IMR-90 (cell line): ENCODE measurements at regions not wholly inside any gene's neighbourhood (a gene's known extent, or its start where the extent isn't known, plus 50 kb on each side); places are given as distances from the start of the nearest gene placed in this dataset.
A peak's percentile ranks its signal among the peaks of the same experiment; 100 is the strongest.

Experiments
- ATAC-seq: fragments of 200-7000 bp; cut with Tn5 transposase; 2 replicates; pipeline ENCODE4 v1.9.1; 2020; ENCODE audit warnings: low read depth, mild to moderate bottlenecking, moderate library complexity
- BruUV-seq: library from RNA; stranded (reverse); fragments of 400-500 nt; replicated peaks from 2 replicates; lab custom pipeline; 2021; lab: Mats Ljungman, UMichigan
- CTCF ChIA-PET: fragments of 300-600 bp; formaldehyde crosslinking; extraction: SDS; loops from one replicate; lab custom pipeline; 2021; ENCODE audit warnings: antibody characterized with exemption; lab: Yijun Ruan, JAX
- POLR2A ChIA-PET: fragments of 300-600 bp; sonication (Branson Sonifier 250); formaldehyde crosslinking; loops from one replicate; lab custom pipeline; 2022; ENCODE audit warnings: antibody characterized with exemption; ENCODE audit not compliant: unreplicated experiment; lab: Charles Lee
- DNase-seq: peaks from one replicate; pipeline ENCODE4 v3.0.0; 2013
- H2AFZ ChIP-seq: replicated peaks from 2 replicates; pipeline ENCODE3; 2013; ENCODE audit warnings: low read length, mild to moderate bottlenecking; ENCODE audit not compliant: poor library complexity
- H2AK5ac ChIP-seq: 2 replicates; pipeline ENCODE4 v1.6.1; 2013; ENCODE audit warnings: low read depth, low read length, inconsistent platforms
- H2AK9ac ChIP-seq: replicated peaks from 2 replicates; pipeline ENCODE3; 2013; ENCODE audit warnings: mild to moderate bottlenecking, low read depth, low read length, moderate library complexity; ENCODE audit not compliant: poor library complexity
- H2BK120ac ChIP-seq: 2 replicates; pipeline ENCODE4 v1.6.1; 2013; ENCODE audit warnings: low read depth, low read length, inconsistent platforms
- H2BK15ac ChIP-seq: 3 replicates; pipeline ENCODE4 v1.6.1; 2013; ENCODE audit warnings: low read depth, low read length, inconsistent platforms
- H2BK20ac ChIP-seq: 2 replicates; pipeline ENCODE4 v1.6.1; 2013; ENCODE audit warnings: low read depth, mild to moderate bottlenecking, inconsistent platforms, low read length, moderate library complexity
- H2BK5ac ChIP-seq: 2 replicates; pipeline ENCODE4 v1.6.1; 2013; ENCODE audit warnings: mild to moderate bottlenecking, low read depth, low read length, inconsistent platforms; ENCODE audit not compliant: poor library complexity, severe bottlenecking
- H3K14ac ChIP-seq: replicated peaks from 2 replicates; pipeline ENCODE4 v1.6.1; 2013; ENCODE audit warnings: low read depth, low read length, inconsistent platforms
- H3K18ac ChIP-seq: 2 replicates; pipeline ENCODE4 v1.6.1; 2013; ENCODE audit warnings: low read depth, low read length, control low read depth
- H3K23ac ChIP-seq: 2 replicates; pipeline ENCODE4 v1.6.1; 2013; ENCODE audit warnings: low read depth, low read length, inconsistent platforms
- H3K27ac ChIP-seq: 2 replicates; pipeline ENCODE4 v1.5.1; 2013; ENCODE audit warnings: mild to moderate bottlenecking, control low read depth, low read length; ENCODE audit not compliant: insufficient read depth
- H3K27me3 ChIP-seq: 2 replicates; pipeline ENCODE4 v1.6.1; 2013; ENCODE audit warnings: low read length; ENCODE audit not compliant: control insufficient read depth, insufficient read depth
- H3K36me3 ChIP-seq: 2 replicates; pipeline ENCODE4 v1.6.1; 2013; ENCODE audit warnings: low read length, mixed read lengths; ENCODE audit not compliant: control insufficient read depth, insufficient read depth
- H3K4ac ChIP-seq: 2 replicates; pipeline ENCODE4 v1.6.1; 2013; ENCODE audit warnings: low read depth, low read length, inconsistent platforms
- H3K4me1 ChIP-seq: 2 replicates; pipeline ENCODE4 v1.6.1; 2013; ENCODE audit warnings: low read length, mixed read lengths; ENCODE audit not compliant: control insufficient read depth, insufficient read depth
- H3K4me2 ChIP-seq: 2 replicates; pipeline ENCODE4 v1.6.1; 2013; ENCODE audit warnings: low read depth, mild to moderate bottlenecking, control low read depth, low read length, moderate library complexity
- H3K4me3 ChIP-seq: 2 replicates; pipeline ENCODE4 v1.5.1; 2013; ENCODE audit warnings: low read depth, mild to moderate bottlenecking, control low read depth, low read length, moderate library complexity; ENCODE audit not compliant: insufficient read depth
- H3K56ac ChIP-seq: 2 replicates; pipeline ENCODE4 v1.6.1; 2013; ENCODE audit warnings: low read length, inconsistent platforms; ENCODE audit not compliant: insufficient read depth; ENCODE audit errors: extremely low read depth
- H3K79me1 ChIP-seq, 2 experiments: 2 replicates each; pipeline ENCODE4 v1.6.1; 2013; ENCODE audit warnings: low read length in 2 of 2, inconsistent platforms in 1 of 2, low read depth in 1 of 2
- H3K9ac ChIP-seq: 2 replicates; pipeline ENCODE4 v1.6.1; 2013; ENCODE audit warnings: low read depth, low read length, control low read depth
- H3K9me1 ChIP-seq: 2 replicates; pipeline ENCODE4 v1.6.1; 2013; ENCODE audit warnings: low read length, inconsistent platforms; ENCODE audit not compliant: insufficient read depth
- H3K9me3 ChIP-seq: 2 replicates; pipeline ENCODE4 v1.6.1; 2013; ENCODE audit warnings: low read length; ENCODE audit not compliant: control insufficient read depth, insufficient read depth
- H4K20me1 ChIP-seq: 2 replicates; pipeline ENCODE4 v1.6.1; 2013; ENCODE audit warnings: low read length, inconsistent platforms; ENCODE audit not compliant: insufficient read depth
- H4K5ac ChIP-seq: 2 replicates; pipeline ENCODE4 v1.6.1; 2013; ENCODE audit warnings: mild to moderate bottlenecking, low read depth, low read length, control low read depth
- H4K8ac ChIP-seq, 2 experiments: 2 replicates each; pipeline ENCODE4 v1.6.1; 2013; ENCODE audit warnings: low read depth in 2 of 2, low read length in 2 of 2, control low read depth in 1 of 2, inconsistent platforms in 1 of 2
- H4K91ac ChIP-seq: 2 replicates; pipeline ENCODE4 v1.6.1; 2013; ENCODE audit warnings: low read depth, low read length, inconsistent platforms; ENCODE audit not compliant: insufficient read depth
- BHLHE40 ChIP-seq: fragments of 150-350 bp; IDR thresholded peaks from 2 replicates; pipeline ENCODE4 v1.6.1; 2016; ENCODE audit warnings: mild to moderate bottlenecking, low read depth, low read length
- CEBPB ChIP-seq: IDR thresholded peaks from 2 replicates; pipeline ENCODE4 v1.6.1; 2012; ENCODE audit warnings: low read depth, low read length, improper control_type of control experiment
- CTCF ChIP-seq: conservative IDR thresholded peaks from 2 replicates; pipeline ENCODE4 v1.5.1; 2012; ENCODE audit warnings: mild to moderate bottlenecking, low read depth, low read length, improper control_type of control experiment
- FOS ChIP-seq: fragments of 150-350 bp; IDR thresholded peaks from 2 replicates; pipeline ENCODE4 v1.6.1; 2016; ENCODE audit warnings: low read depth, low read length
- MAFK ChIP-seq: IDR thresholded peaks from 2 replicates; pipeline ENCODE4 v1.6.1; 2012; ENCODE audit warnings: low read depth, low read length, improper control_type of control experiment
- MAZ ChIP-seq: IDR thresholded peaks from 2 replicates; pipeline ENCODE4 v1.6.1; 2012; ENCODE audit warnings: low read depth, mild to moderate bottlenecking, low read length, improper control_type of control experiment, moderate library complexity, borderline replicate concordance
- MXI1 ChIP-seq: IDR thresholded peaks from 2 replicates; pipeline ENCODE4 v1.6.1; 2012; ENCODE audit warnings: low read depth, mild to moderate bottlenecking, low read length, moderate library complexity, borderline replicate concordance
- NFE2L2 ChIP-seq: fragments of 150-350 bp; IDR thresholded peaks from 2 replicates; pipeline ENCODE4 v1.6.1; 2016; ENCODE audit warnings: low read depth, mild to moderate bottlenecking, low read length
- POLR2A ChIP-seq: IDR thresholded peaks from 2 replicates; pipeline ENCODE4 v1.6.1; 2012; ENCODE audit warnings: mild to moderate bottlenecking, low read depth, low read length
- RAD21 ChIP-seq: IDR thresholded peaks from 2 replicates; pipeline ENCODE4 v1.6.1; 2012; ENCODE audit warnings: low read length, improper control_type of control experiment
- RCOR1 ChIP-seq: IDR thresholded peaks from 2 replicates; pipeline ENCODE4 v1.6.1; 2012; ENCODE audit warnings: mild to moderate bottlenecking, low read length, improper control_type of control experiment; ENCODE audit not compliant: insufficient replicate concordance
- RFX5 ChIP-seq: IDR thresholded peaks from 2 replicates; pipeline ENCODE4 v1.8.0; 2012; ENCODE audit warnings: low read depth, mild to moderate bottlenecking, low read length, moderate library complexity
- SMC3 ChIP-seq: fragments of 150-350 bp; IDR thresholded peaks from 2 replicates; pipeline ENCODE4 v1.6.1; 2016; ENCODE audit warnings: low read depth, mild to moderate bottlenecking, antibody characterized with exemption, low read length, moderate library complexity
- dilution Hi-C: fragments of 300-500 bp; cut with HindIII; formaldehyde crosslinking; loops from one replicate; pipeline ENCODE4 v1.14.3; 2018; ENCODE audit warnings: low sequenced_read_pairs; ENCODE audit not compliant: unreplicated experiment
- in situ Hi-C: fragments of 300-500 bp; cut with MboI; formaldehyde crosslinking; loops from 3 replicates; pipeline ENCODE4 v1.14.3; 2019; ENCODE audit warnings: low sequenced_read_pairs, inconsistent platforms, mixed read lengths
- intact Hi-C: fragments of 100-400 bp; cut with micrococcal nuclease; formaldehyde crosslinking; loops from 2 replicates; pipeline ENCODE4 v1.10.0; 2022
- TF ChIP-seq, protein P1 (sequence below): fragments of 150-350 bp; IDR thresholded peaks from 2 replicates; pipeline ENCODE4 v1.6.1; 2016; ENCODE audit warnings: low read depth, mild to moderate bottlenecking, low read length, moderate library complexity, borderline replicate concordance
- TF ChIP-seq, protein P2 (sequence below): fragments of 150-350 bp; IDR thresholded peaks from 2 replicates; pipeline ENCODE4 v1.6.1; 2017; ENCODE audit warnings: mild to moderate bottlenecking, antibody characterized with exemption, low read length, low read depth

- BruUV-seq, result no TSS peak
- no peak overlapping the region for H2BK120ac ChIP-seq
- no peaks in the 10 kb centered on the region for H3K79me1 ChIP-seq
- CTCF ChIA-PET, result interaction anchor here (1.0 kb wide), 1 partner anchor 390 kb away, joined by 3 read pairs; no protein-coding TSS in a partner anchor
- H3K9me1 ChIP-seq, result no peaks in the 10 kb centered on the region
- H3K4me3 ChIP-seq, result no peak overlapping the region
- H3K4ac ChIP-seq, result no peak overlapping the region
- in situ Hi-C loops, result no loop called here
- ATAC-seq (peak; percentile 92), DNase-seq (peak; percentile 73)
- no peak overlapping the region for H3K27ac ChIP-seq
- no peak overlapping the region for H2AFZ ChIP-seq
- no peak overlapping the region for H4K5ac ChIP-seq
- H3K36me3 ChIP-seq, result no peaks in the 10 kb centered on the region
- H3K4me2 ChIP-seq, result no peak overlapping the region; the same call in 1 of the 2 replicates
- no peak overlapping the region for H3K14ac ChIP-seq
- no peak overlapping the region for H2BK15ac ChIP-seq
- no peak overlapping the region for H3K23ac ChIP-seq
- intact Hi-C loops, result no loop called here
- peaks cover 5% of the 10 kb centered on the region for H3K9me3 ChIP-seq
- no peak overlapping the region for H4K91ac ChIP-seq
- H3K9ac ChIP-seq, result no peak overlapping the region
- POLR2A ChIA-PET, result no interaction called here
- H2AK9ac ChIP-seq, result no peak overlapping the region
- no peak overlapping the region for H3K56ac ChIP-seq
- peaks cover under 1% of the 10 kb centered on the region; the same call in 1 of the 2 replicates for H3K4me1 ChIP-seq
- H4K20me1 ChIP-seq, result no peaks in the 10 kb centered on the region
- H2BK5ac ChIP-seq, result peak overlapping the region; percentile 84
- no peak overlapping the region for H2AK5ac ChIP-seq
- no peak overlapping the region for H4K8ac ChIP-seq
- TF ChIP-seq MAZ, result no peak
- TF ChIP-seq RCOR1, result no peak
- TF ChIP-seq, protein P1, sequence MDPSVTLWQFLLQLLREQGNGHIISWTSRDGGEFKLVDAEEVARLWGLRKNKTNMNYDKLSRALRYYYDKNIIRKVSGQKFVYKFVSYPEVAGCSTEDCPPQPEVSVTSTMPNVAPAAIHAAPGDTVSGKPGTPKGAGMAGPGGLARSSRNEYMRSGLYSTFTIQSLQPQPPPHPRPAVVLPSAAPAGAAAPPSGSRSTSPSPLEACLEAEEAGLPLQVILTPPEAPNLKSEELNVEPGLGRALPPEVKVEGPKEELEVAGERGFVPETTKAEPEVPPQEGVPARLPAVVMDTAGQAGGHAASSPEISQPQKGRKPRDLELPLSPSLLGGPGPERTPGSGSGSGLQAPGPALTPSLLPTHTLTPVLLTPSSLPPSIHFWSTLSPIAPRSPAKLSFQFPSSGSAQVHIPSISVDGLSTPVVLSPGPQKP, result no peak
- no peak for TF ChIP-seq CTCF
- TF ChIP-seq, protein P2, sequence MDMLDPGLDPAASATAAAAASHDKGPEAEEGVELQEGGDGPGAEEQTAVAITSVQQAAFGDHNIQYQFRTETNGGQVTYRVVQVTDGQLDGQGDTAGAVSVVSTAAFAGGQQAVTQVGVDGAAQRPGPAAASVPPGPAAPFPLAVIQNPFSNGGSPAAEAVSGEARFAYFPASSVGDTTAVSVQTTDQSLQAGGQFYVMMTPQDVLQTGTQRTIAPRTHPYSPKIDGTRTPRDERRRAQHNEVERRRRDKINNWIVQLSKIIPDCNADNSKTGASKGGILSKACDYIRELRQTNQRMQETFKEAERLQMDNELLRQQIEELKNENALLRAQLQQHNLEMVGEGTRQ, result no peak
- no peak for TF ChIP-seq CEBPB
- TF ChIP-seq POLR2A, result no peak
- no peak for TF ChIP-seq SMC3
- no peak for TF ChIP-seq NFE2L2
- no peak for TF ChIP-seq MXI1
- no peak for TF ChIP-seq BHLHE40
- TF ChIP-seq FOS, result no peak
- no peak for TF ChIP-seq RAD21
- TF ChIP-seq RFX5, result no peak
- no peak for TF ChIP-seq MAFK
- dilution Hi-C loops, result no loop called here
- H2BK20ac ChIP-seq, result no peak overlapping the region
- H3K18ac ChIP-seq, result peak overlapping the region; percentile 71; the same call in 1 of the 2 replicates
- no peaks in the 10 kb centered on the region for H3K27me3 ChIP-seq
Observed at GRCh38 chr17:69997332-69997731, 77.7 kb upstream of the KCNJ16 start.
